HG03045 (cell line): ENCODE measurements at regions not wholly inside any gene's neighbourhood (a gene's known extent, or its start where the extent isn't known, plus 50 kb on each side); places are given as distances from the start of the nearest gene placed in this dataset.

Experiments
- ATAC-seq: cut with Tn5 transposase; IDR thresholded peaks from one replicate; pipeline ENCODE4 v1.9.1; 2021; ENCODE audit warnings: mild to moderate bottlenecking, moderate library complexity; ENCODE audit not compliant: unreplicated experiment

GRCh38 chr7:136667584-136667983, 200.9 kb upstream of the CHRM2 start:
- ATAC-seq: no peak

DNA sequence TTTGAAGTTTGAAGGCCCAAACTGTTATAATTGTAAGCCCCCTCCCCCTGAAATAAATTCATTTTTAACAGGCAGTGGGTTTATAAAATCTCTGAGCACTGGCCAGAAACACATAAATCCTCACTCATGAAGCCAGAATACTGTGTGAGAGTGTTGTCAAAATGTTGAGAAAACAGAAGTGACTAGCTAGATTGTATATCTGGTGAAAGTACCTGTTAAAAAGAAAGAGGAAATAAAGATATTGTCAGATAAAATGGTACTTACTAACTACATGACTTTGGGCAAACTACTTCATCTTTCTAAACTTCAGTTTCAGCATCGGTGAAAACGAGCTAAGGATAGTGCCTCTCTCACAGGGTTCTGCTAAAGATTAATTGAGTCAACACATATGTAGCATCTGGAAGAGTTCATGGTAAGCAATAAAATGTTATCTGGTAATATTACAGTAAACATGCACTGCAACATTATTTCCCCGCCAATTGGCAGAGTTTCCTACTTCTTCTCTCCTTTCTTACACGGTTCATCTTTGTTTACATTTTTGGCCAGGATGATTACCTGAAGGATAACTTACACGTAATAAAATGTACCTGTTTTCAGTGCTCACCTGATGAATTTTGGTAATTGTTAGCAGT, 202.5 kb upstream of the CHRM2 start:
- no peak for ATAC-seq

GRCh38 chr7:136664537-136664936, 203.9 kb upstream of the CHRM2 start:
- ATAC-seq: no peak

DNA sequence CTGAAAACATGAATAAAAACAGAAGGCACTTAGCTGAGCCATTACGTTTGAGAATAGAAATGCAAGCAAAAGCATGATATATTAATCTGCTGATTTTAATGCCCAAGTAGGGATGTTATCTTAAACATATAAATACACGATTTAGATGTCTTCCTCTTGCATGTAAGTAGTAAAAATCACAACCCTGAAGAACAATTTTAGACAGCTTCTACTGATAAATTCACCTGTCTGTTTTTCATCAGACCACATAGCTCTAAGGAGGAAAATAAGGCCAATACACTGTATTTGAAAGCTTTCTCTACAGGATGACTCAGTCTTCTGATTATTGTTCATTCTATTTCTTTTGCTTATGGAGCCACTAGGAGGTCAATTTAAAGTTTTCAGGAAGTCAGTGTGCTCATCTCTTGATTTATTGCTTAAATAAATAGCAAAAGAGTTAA, 210.9 kb upstream of the CHRM2 start:
- no peak for ATAC-seq

GRCh38 chr7:136656516-136656915, 211.9 kb upstream of the CHRM2 start:
- no peak for ATAC-seq

DNA sequence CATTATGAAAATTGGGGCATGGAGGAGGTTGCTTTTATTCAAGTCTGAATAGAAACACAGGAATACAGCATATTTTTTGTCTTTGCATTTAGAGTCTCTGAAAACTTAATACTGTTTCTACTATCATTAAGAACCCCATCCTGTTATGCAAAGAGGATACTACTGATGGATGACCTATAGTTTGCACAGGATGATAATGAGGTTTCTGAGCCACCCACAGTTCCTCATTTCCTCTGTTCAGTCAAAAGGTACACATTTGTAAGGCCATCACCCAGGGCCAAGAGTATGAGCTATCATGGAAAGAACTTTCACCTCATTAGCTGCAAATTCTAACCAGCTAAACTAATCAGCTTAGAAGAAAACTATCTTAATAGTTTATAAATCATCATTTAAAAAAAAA, 213.0 kb upstream of the CHRM2 start:
- ATAC-seq: no peak

GRCh38 chr7:136654406-136654805, 214.0 kb upstream of the CHRM2 start:
- ATAC-seq: no peak

DNA sequence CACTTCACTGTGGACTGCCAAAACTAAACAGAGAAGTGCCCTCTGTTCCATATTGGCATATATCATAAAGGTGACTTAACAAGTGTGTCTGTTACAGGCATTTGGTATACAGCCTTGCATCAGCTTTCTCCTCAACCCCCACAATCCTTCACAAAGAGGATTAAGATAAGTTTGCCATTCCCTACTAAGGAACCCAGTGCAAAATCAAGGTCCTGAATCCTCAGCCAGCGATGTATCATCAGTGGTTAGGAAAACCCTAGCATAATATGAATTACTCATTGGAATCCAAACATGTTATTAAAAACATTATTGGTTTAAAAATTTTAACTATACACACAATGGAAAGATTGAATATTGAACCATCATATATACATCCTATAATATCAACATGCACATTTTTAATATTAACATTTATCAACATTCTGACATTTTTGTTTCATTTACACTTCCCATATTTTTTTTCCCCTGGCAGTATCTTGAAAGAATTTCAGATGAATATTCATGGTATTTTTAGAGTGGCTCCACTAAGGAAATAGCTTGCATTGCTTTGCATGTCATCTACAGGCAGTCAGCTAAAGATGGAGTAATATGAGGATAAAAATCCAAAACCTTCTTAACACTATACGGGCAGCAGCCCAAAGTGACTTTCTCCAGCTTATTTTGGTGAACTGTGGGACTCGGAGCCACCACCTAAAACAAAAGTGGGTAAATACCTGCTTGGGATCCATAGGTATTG, 215.6 kb upstream of the CHRM2 start:
- ATAC-seq: no peak

DNA sequence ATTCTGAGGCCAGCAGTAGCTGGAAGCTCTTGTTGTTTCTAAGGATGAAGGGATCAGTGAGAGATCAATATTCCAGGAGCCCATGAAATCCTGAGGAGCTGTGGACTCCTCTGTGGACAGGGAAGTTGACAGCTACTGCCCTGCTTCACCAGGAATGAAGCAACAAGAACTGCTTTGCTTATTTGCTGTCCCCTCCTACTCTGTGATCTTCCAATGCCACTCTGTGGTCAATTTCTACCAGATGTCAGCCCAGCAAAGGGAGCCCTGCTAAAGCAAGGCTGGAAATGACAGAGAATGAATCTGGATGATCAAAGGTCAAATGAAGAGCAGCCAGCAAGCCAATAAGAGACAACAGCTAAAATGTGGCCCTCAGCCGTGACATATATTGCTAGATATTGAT, 227.5 kb upstream of the CHRM2 start:
- ATAC-seq: no peak

- no peak for ATAC-seq
Measured at GRCh38 chr7:136637813-136638212, 230.6 kb upstream of the CHRM2 start.

GRCh38 chr7:136635751-136636150, 232.7 kb upstream of the CHRM2 start:
- ATAC-seq: no peak

GRCh38 chr7:136618818-136619217, 249.6 kb upstream of the CHRM2 start:
- ATAC-seq: no peak

- ATAC-seq: no peak
Measured at GRCh38 chr7:136617176-136617575, 251.3 kb upstream of the CHRM2 start.

GRCh38 chr7:136605532-136606329, 262.7 kb upstream of the CHRM2 start:
- no peak for ATAC-seq

DNA sequence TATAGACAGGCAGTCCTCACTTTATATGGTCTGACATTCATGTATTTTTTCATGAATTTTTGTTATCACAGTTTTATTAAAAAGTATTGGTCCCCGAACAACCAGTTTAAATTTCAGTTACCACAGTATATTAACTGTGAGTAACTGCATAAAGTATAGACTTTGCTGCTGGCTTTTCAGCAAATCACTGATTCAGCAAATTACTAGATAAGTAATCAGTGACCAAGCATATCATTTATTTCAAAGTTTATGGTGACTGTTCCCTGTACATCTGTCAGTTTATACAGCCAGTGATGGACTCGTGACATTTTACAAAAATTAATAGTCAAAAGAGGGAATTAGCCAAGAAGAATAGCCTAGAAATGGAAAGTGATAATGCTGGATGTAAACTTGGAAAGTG, 266.7 kb upstream of the CHRM2 start:
- no peak for ATAC-seq

DNA sequence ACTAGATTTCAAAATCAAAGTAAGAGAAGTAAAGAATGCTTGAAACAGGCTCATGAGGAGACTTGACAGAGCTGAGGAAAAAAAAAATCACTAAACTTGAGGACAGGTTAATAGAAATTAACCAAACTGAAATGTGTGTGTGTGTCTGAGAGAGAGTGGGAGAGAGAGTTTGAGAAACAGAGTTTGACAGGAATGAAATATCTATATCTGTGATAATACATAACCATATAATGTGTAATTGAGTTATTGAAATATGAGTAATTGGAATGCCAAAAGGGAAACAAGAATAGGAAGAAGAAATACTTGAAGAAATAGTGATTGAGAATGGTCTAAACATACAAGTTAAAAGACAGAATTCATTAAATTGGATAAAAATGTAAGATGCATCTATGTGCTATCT, 268.0 kb upstream of the CHRM2 start:
- ATAC-seq: no peak

GRCh38 chr7:136594739-136595144, 273.7 kb upstream of the CHRM2 start:
- ATAC-seq: no peak

DNA sequence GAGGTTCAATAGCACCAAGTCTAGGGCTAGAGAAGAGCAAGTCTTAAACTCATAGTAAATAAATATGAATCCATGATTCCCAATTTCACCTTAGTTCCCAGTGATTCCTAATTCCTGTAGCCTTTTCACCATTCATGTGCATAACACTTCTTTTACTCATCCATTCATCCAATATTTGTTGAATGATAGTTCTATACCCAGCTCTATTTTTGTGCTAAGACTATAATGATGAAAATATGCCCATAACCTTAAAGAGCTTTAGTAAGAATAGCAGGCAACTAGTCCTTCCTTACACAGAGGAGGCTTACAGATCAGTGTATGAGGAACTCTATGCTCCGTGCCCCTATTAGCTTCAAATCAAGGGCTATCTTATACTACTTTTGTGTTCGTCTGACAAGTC, 280.2 kb upstream of the CHRM2 start:
- no peak for ATAC-seq

GRCh38 chr7:136585954-136586670, 282.3 kb upstream of the CHRM2 start:
- no peak for ATAC-seq

DNA sequence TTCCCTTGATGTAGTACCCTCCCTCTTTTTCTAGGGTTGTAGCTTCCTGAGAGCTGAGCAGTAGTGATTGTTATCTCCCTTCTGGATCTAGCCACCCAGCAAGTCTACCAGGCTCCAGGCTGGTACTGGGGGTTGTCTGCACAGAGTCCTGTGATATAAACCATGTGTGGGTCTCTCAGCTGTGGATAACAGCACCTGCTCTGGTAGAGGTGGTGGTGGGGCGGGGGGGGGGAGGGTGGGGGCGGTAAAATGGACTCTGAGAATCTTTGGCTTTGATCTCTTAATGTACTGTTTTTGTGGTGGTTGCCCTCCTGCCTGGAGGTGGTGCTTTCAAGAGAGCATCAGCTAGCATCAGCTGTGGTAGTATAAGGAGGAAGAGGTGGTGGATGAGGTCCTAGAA, 302.0 kb upstream of the CHRM2 start:
- ATAC-seq: no peak

- ATAC-seq: no peak
Measured at GRCh38 chr7:136555933-136556332, 312.5 kb upstream of the CHRM2 start.
